Activated naive CD4-positive, alpha-beta T cell treated with anti-CD3 and anti-CD28 coated beads, Interleukin-2, amount 50 U/mL, for 24 hours (primary cell): ENCODE measurements at regions not wholly inside any gene's neighbourhood (a gene's known extent, or its start where the extent isn't known, plus 50 kb on each side); places are given as distances from the start of the nearest gene placed in this dataset.
"Not testable (repeated sequence)": the region's sequence is repeated elsewhere in the genome, so short reads cannot be mapped to it uniquely, and the experiment has no call there.

Experiments
- H3K27ac Mint-ChIP-seq: one replicate; pipeline ENCODE4 v1.8.0; 2021; ENCODE audit warnings: mild to moderate bottlenecking, mixed read lengths
- H3K27me3 Mint-ChIP-seq: one replicate; pipeline ENCODE4 v1.8.0; 2021; ENCODE audit warnings: mixed read lengths
- H3K36me3 Mint-ChIP-seq: one replicate; pipeline ENCODE4 v1.8.0; 2021; ENCODE audit warnings: mixed read lengths
- H3K4me1 Mint-ChIP-seq: one replicate; pipeline ENCODE4 v1.8.0; 2021; ENCODE audit warnings: mixed read lengths
- H3K4me3 Mint-ChIP-seq: one replicate; pipeline ENCODE4 v1.8.0; 2021; ENCODE audit warnings: mild to moderate bottlenecking, mixed read lengths
- H3K9me3 Mint-ChIP-seq: one replicate; pipeline ENCODE4 v1.8.0; 2021; ENCODE audit warnings: mixed read lengths

- Mint-ChIP-seq H3K4me1 (no peaks in the 10 kb centered on the region), H3K27ac (no peak overlapping the region), H3K36me3 (no peaks in the 10 kb centered on the region), H3K9me3 (peaks cover 5% of the 10 kb centered on the region), H3K4me3 (no peak overlapping the region), H3K27me3 (no peaks in the 10 kb centered on the region)
Observed at GRCh38 chr3:145282505-145282904, 878.5 kb downstream of the PLOD2 start.

DNA sequence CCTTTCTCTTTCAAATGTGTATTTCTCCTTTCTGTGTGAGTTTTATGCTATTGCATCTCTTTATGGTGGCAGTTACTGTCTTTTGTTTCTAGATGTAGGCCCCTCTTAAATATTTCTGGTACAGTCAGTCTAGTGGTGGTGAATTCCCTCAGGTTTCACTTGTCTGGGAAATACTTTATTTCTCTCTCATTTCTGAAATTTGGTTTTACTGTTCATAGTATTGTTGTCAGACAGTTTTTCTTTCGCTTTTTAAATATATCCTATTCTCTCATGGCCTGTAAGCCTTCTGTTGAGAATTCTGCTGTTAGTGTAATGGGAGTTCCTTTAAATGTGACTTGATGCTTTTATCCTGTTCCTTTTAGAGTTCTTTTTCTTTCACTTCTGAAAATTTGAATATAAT, 874.0 kb downstream of the PLOD2 start:
- H3K36me3 Mint-ChIP-seq, result no peaks in the 10 kb centered on the region
- no peak overlapping the region for H3K27ac Mint-ChIP-seq
- no peak overlapping the region for H3K4me3 Mint-ChIP-seq

GRCh38 chr3:145290010-145290409, 871.0 kb downstream of the PLOD2 start:
- Mint-ChIP-seq H3K9me3 (peaks cover 7% of the 10 kb centered on the region), H3K27ac (no peak overlapping the region), H3K36me3 (no peaks in the 10 kb centered on the region), H3K27me3 (no peaks in the 10 kb centered on the region), H3K4me3 (no peak overlapping the region), H3K4me1 (no peaks in the 10 kb centered on the region)

More for the DNA sequence above, 874.0 kb downstream of the PLOD2 start:
- no peaks in the 10 kb centered on the region for H3K4me1 Mint-ChIP-seq
- no peaks in the 10 kb centered on the region for H3K27me3 Mint-ChIP-seq
- peaks cover 7% of the 10 kb centered on the region for H3K9me3 Mint-ChIP-seq

DNA sequence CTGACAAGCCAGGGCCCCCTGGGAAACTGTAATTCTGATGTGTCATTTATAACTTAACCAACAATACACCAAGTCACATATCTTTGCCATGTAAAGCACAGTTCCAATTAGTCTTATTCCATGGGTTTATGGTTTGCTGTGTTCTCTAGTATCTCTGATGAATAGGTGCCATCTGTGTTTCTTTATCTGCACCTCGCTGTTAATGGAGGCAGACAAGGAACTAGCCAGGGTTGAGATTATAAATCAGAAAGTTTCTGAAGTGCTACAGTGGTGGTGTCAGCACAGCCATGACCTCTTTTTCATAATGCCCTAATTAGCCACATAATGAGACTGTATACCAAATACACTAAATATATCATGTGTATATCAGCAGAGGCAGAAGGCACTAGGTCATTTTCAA, 866.4 kb downstream of the PLOD2 start:
- no peak overlapping the region for H3K4me3 Mint-ChIP-seq
- no peaks in the 10 kb centered on the region for H3K27me3 Mint-ChIP-seq
- H3K27ac Mint-ChIP-seq, result no peak overlapping the region
- peaks cover 12% of the 10 kb centered on the region for H3K9me3 Mint-ChIP-seq
- no peaks in the 10 kb centered on the region for H3K4me1 Mint-ChIP-seq
- H3K36me3 Mint-ChIP-seq, result no peaks in the 10 kb centered on the region

- Mint-ChIP-seq H3K4me1 (no peaks in the 10 kb centered on the region), H3K27me3 (no peaks in the 10 kb centered on the region), H3K4me3 (no peak overlapping the region), H3K36me3 (no peaks in the 10 kb centered on the region), H3K9me3 (peaks cover 9% of the 10 kb centered on the region), H3K27ac (no peak overlapping the region)
Observed at GRCh38 chr3:145307272-145307671, 853.7 kb downstream of the PLOD2 start.

GRCh38 chr3:145313751-145314150, 847.2 kb downstream of the PLOD2 start:
- Mint-ChIP-seq H3K9me3 (peaks cover 9% of the 10 kb centered on the region), H3K27me3 (no peaks in the 10 kb centered on the region), H3K27ac (no peak overlapping the region), H3K4me1 (no peaks in the 10 kb centered on the region), H3K36me3 (no peaks in the 10 kb centered on the region), H3K4me3 (no peak overlapping the region)

DNA sequence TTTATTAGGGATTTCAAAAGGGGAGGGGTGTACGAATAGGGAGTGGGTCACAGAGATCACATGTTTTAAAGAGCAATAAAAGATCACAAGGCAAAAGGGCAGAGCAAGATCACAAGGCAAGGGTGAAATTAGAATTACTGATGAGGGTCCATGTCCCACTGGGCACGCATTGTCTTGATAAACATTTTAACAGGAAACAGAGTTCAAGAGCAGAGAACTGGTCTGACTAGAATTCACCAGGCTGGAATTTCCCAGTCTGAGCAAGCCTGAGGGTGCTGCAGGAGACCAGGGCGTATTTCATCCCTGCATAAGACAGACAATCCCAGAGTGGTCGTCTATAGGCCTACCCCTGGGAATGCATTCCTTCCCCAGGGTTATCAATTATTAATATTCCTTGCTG, 844.7 kb downstream of the PLOD2 start:
- H3K27me3 Mint-ChIP-seq, H3K36me3 Mint-ChIP-seq, H3K4me3 Mint-ChIP-seq, H3K9me3 Mint-ChIP-seq, H3K27ac Mint-ChIP-seq, H3K4me1 Mint-ChIP-seq: not testable (repeated sequence)

GRCh38 chr3:145326666-145327065, 834.3 kb downstream of the PLOD2 start:
- Mint-ChIP-seq H3K27me3 (no peaks in the 10 kb centered on the region), H3K27ac (no peak overlapping the region), H3K4me3 (no peak overlapping the region), H3K4me1 (no peaks in the 10 kb centered on the region), H3K36me3 (no peaks in the 10 kb centered on the region), H3K9me3 (no peaks in the 10 kb centered on the region)

- H3K27me3 Mint-ChIP-seq, H3K4me1 Mint-ChIP-seq, H3K4me3 Mint-ChIP-seq, H3K9me3 Mint-ChIP-seq, H3K27ac Mint-ChIP-seq, H3K36me3 Mint-ChIP-seq: not testable (repeated sequence)
Observed at GRCh38 chr3:145333427-145333826, 827.6 kb downstream of the PLOD2 start.

DNA sequence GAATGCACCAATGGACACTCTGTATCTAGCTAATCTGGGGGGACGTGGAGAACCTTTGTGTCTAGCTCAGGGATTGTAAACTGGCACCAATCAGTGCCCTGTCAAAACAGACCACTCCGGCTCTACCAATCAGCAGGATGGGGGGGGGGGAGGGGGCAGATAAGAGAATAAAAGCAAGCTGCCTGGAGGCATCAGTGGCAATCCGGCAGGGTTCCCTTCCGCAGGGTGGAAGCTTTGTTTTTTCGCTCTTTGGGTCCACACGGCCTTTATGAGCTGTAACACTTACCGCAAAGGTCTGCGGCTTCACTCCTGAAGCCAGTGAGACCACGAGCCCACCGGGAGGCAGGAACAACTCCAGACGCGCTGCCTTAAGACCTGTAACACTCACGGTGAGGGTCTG, 827.1 kb downstream of the PLOD2 start:
- Mint-ChIP-seq H3K27ac (no peak overlapping the region), H3K36me3 (no peaks in the 10 kb centered on the region), H3K9me3 (no peaks in the 10 kb centered on the region), H3K4me1 (no peaks in the 10 kb centered on the region), H3K27me3 (no peaks in the 10 kb centered on the region), H3K4me3 (no peak overlapping the region)

- Mint-ChIP-seq H3K4me3 (no peak overlapping the region), H3K4me1 (no peaks in the 10 kb centered on the region), H3K27ac (no peak overlapping the region), H3K27me3 (no peaks in the 10 kb centered on the region), H3K36me3 (no peaks in the 10 kb centered on the region), H3K9me3 (peaks cover 18% of the 10 kb centered on the region)
Observed at GRCh38 chr3:145355206-145355605, 805.8 kb downstream of the PLOD2 start.

DNA sequence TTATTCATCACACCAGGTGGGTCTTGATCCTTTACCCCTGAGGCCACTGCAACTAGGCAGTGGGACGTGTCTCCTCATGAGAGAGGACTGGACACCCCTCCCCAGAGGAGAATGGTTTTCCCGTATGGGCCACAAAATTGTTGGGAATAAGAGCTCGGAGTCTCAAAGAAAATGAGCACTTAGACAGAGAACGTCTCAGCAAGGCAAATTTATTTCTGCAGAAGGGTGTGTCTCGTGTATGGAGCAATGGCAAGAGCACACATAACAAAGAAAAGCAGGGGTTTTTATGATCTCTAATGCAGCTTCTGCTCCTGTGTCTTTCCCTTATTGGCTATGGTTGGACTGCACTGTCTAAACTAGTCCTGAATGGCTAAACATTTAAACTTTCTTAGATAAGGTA, 803.5 kb downstream of the PLOD2 start:
- Mint-ChIP-seq H3K27ac (no peak overlapping the region), H3K4me3 (no peak overlapping the region), H3K36me3 (no peaks in the 10 kb centered on the region), H3K9me3 (peaks cover 18% of the 10 kb centered on the region), H3K27me3 (no peaks in the 10 kb centered on the region), H3K4me1 (no peaks in the 10 kb centered on the region)

GRCh38 chr3:145359040-145359439, 801.9 kb downstream of the PLOD2 start:
- no peak overlapping the region for H3K4me3 Mint-ChIP-seq
- no peak overlapping the region for H3K27ac Mint-ChIP-seq
- H3K4me1 Mint-ChIP-seq, result no peaks in the 10 kb centered on the region
- H3K27me3 Mint-ChIP-seq, result no peaks in the 10 kb centered on the region
- peaks cover 14% of the 10 kb centered on the region for H3K9me3 Mint-ChIP-seq
- no peaks in the 10 kb centered on the region for H3K36me3 Mint-ChIP-seq

DNA sequence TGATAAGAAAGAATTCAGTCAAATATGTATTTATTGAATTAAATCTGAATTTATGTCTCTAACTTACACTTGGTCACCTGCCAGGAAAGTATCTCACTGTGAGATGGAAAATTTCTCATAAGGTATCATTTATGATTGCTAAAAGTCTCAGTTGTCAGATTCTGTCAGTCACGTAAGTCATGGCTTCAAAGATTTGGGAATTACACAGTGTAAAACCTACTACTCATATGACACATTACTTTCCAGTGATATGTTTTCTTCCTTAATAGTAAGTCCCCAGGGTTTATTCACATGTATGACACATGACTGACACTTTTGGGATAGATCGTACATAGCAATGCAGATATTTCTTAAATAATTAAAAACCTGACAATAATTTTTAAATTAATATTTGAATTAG, 792.2 kb downstream of the PLOD2 start:
- Mint-ChIP-seq H3K36me3 (no peaks in the 10 kb centered on the region), H3K27me3 (no peaks in the 10 kb centered on the region), H3K27ac (no peak overlapping the region), H3K4me3 (no peak overlapping the region), H3K9me3 (no peaks in the 10 kb centered on the region), H3K4me1 (no peaks in the 10 kb centered on the region)

- Mint-ChIP-seq H3K27me3 (no peaks in the 10 kb centered on the region), H3K4me1 (no peaks in the 10 kb centered on the region), H3K9me3 (no peaks in the 10 kb centered on the region), H3K4me3 (no peak overlapping the region), H3K36me3 (no peaks in the 10 kb centered on the region), H3K27ac (no peak overlapping the region)
Observed at GRCh38 chr3:145370870-145371269, 790.1 kb downstream of the PLOD2 start.

DNA sequence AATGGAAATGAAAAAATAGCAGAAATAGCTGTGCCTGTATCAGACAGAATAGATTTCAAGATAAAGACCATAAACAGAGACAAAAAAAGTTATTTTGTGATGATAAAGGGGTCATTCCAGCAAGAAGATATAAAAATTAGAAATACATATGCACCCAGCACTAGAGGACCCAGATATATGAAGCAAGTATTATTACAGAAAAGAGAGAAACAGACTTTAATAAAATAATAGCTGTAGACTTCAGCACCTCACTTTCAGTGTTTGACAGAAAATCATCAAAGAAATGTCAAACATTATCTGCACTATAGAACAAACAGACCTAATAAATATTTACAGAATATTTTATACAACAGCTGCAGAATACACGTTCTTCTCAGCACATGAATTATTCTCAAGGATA, 783.7 kb downstream of the PLOD2 start:
- Mint-ChIP-seq H3K27ac (no peak overlapping the region), H3K4me3 (no peak overlapping the region), H3K4me1 (no peaks in the 10 kb centered on the region), H3K9me3 (peaks cover 16% of the 10 kb centered on the region), H3K27me3 (no peaks in the 10 kb centered on the region), H3K36me3 (no peaks in the 10 kb centered on the region)

DNA sequence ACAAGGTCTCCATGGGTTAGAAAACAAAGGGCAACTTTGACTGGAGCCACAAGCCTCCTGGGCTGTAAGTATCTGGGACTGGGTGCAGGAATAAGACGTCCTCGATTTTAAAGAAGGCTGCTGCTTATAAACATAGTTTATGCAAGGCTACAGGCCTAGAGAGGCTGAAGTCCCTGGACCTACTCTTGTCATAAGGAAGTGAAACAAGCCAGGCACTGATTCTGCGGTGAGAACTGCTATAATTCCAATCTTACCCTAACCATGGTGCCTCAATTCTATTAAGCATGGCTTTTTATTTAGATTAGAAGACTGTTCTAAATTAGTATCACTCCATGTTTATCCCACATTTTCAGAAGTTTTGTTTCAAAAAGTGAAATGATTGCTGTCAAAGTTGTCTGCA, 777.6 kb downstream of the PLOD2 start:
- Mint-ChIP-seq H3K27ac (no peak overlapping the region), H3K27me3 (no peaks in the 10 kb centered on the region), H3K4me1 (no peaks in the 10 kb centered on the region), H3K36me3 (no peaks in the 10 kb centered on the region), H3K4me3 (no peak overlapping the region), H3K9me3 (peaks cover 11% of the 10 kb centered on the region)

DNA sequence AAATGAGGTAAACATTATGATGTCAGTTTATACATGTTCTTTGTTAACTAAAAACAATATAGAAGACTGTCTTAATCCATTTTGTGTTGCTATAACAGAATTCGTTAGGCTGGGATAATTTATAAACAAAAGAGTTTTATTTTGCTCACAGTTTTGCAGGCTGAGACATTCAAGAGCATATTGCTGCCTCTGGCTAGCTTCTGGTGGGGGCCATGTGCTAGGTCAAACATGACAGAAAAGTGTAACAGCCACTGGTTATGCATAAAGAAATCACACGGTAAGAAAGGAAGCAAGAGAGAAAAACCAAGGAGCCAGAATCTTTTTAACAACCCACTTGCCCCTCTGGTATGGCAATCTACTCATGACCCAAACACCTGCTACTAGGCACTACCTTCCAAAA, 776.7 kb downstream of the PLOD2 start:
- no peak overlapping the region for H3K4me3 Mint-ChIP-seq
- H3K27ac Mint-ChIP-seq, result no peak overlapping the region
- H3K27me3 Mint-ChIP-seq, result no peaks in the 10 kb centered on the region
- H3K9me3 Mint-ChIP-seq, result peaks cover 10% of the 10 kb centered on the region
- no peaks in the 10 kb centered on the region for H3K4me1 Mint-ChIP-seq
- H3K36me3 Mint-ChIP-seq, result no peaks in the 10 kb centered on the region
